CD14-positive monocyte (primary cell): ENCODE measurements at regions not wholly inside any gene's neighbourhood (a gene's known extent, or its start where the extent isn't known, plus 50 kb on each side); places are given as distances from the start of the nearest gene placed in this dataset.

ENCODE experiments used
- DNase-seq, 3 donors: peaks; one replicate each; pipeline ENCODE4 v3.0.0-alpha.2; 2011 to 2022
- H2AFZ ChIP-seq: 2 replicates; pipeline ENCODE4 v1.6.0; 2012; ENCODE audit warnings: mild to moderate bottlenecking, low read depth, low read length, inconsistent platforms; ENCODE audit not compliant: insufficient read depth, poor library complexity, severe bottlenecking
- H3K27ac ChIP-seq, 2 donors: 1 replicate in 1 of 2; 2 replicates in 1 of 2; pipeline ENCODE4 v1.5.1; 2012 to 2013; ENCODE audit warnings: low read length in 2 of 2, control low read depth in 1 of 2, inconsistent platforms in 1 of 2, low read depth in 1 of 2, mild to moderate bottlenecking in 1 of 2
- H3K27me3 ChIP-seq, 2 donors: one replicate each; pipeline versions ENCODE4 v1.6.0 to v1.6.1; 2011 to 2013; ENCODE audit warnings: low read length in 2 of 2; ENCODE audit not compliant: control insufficient read depth in 2 of 2, insufficient read depth in 2 of 2
- H3K36me3 ChIP-seq, 2 donors: replicated peaks in 1 of 2; 1 replicate in 1 of 2; 2 replicates in 1 of 2; pipeline versions ENCODE4 v1.5.1 to v1.6.1; 2012 to 2013; ENCODE audit warnings: low read length in 2 of 2, control low read depth in 1 of 2, inconsistent platforms in 1 of 2, mild to moderate bottlenecking in 1 of 2; ENCODE audit not compliant: insufficient read depth in 2 of 2, control insufficient read depth in 1 of 2
- H3K4me1 ChIP-seq, 2 donors: 1 replicate in 1 of 2; 2 replicates in 1 of 2; pipeline versions ENCODE4 v1.5.1 to v1.6.1; 2012 to 2013; ENCODE audit warnings: low read length in 2 of 2, control low read depth in 1 of 2, inconsistent platforms in 1 of 2, mild to moderate bottlenecking in 1 of 2, moderate library complexity in 1 of 2; ENCODE audit not compliant: insufficient read depth in 2 of 2, control insufficient read depth in 1 of 2
- H3K4me2 ChIP-seq: replicated peaks from 2 replicates; pipeline ENCODE3; 2012; ENCODE audit warnings: low read length, moderate library complexity, mild to moderate bottlenecking; ENCODE audit not compliant: poor library complexity, severe bottlenecking; ENCODE audit errors: extremely low read depth
- H3K4me3 ChIP-seq, 3 experiments: fragments of 200-600 bp in 1 of 3; sonication (generic) in 1 of 3; replicated peaks in 1 of 3; 1 replicate in 2 of 3; 2 replicates in 1 of 3; pipeline ENCODE4 v1.5.1; 2011 to 2013; ENCODE audit warnings: low read length in 3 of 3, mild to moderate bottlenecking in 3 of 3, control low read depth in 2 of 3, low read depth in 2 of 3, inconsistent platforms in 1 of 3, moderate library complexity in 1 of 3
- H3K79me2 ChIP-seq: 2 replicates; pipeline ENCODE4 v1.6.0; 2012; ENCODE audit warnings: mild to moderate bottlenecking, control low read depth, inconsistent platforms, low read length, moderate library complexity; ENCODE audit not compliant: insufficient read depth
- H3K9ac ChIP-seq: 2 replicates; pipeline ENCODE4 v1.6.0; 2017; ENCODE audit warnings: low read length, mild to moderate bottlenecking; ENCODE audit not compliant: insufficient read depth, poor library complexity, severe bottlenecking
- H3K9me3 ChIP-seq, 2 donors: replicated peaks in 1 of 2; 1 replicate in 1 of 2; 2 replicates in 1 of 2; pipeline versions ENCODE4 v1.5.1 to v1.6.1; 2012 to 2013; ENCODE audit warnings: low read length in 2 of 2, control low read depth in 1 of 2; ENCODE audit not compliant: control insufficient read depth in 1 of 2, insufficient read depth in 1 of 2
- H4K20me1 ChIP-seq: 2 replicates; pipeline ENCODE4 v1.6.0; 2012; ENCODE audit warnings: mild to moderate bottlenecking, low read length, control low read depth, moderate library complexity; ENCODE audit not compliant: insufficient read depth
- H3K27ac Mint-ChIP-seq, 7 donors: one replicate each; pipeline ENCODE4 v1.8.0; 2020; ENCODE audit warnings: mild to moderate bottlenecking in 7 of 7, mixed read lengths in 7 of 7, moderate library complexity in 6 of 7, inconsistent platforms in 2 of 7
- H3K27me3 Mint-ChIP-seq, 3 donors: one replicate each; pipeline ENCODE4 v1.8.0; 2021 to 2022; ENCODE audit warnings: low read depth in 3 of 3, mild to moderate bottlenecking in 3 of 3, mixed read lengths in 3 of 3, moderate library complexity in 3 of 3, inconsistent platforms in 1 of 3
- H3K36me3 Mint-ChIP-seq, 2 donors: one replicate each; pipeline ENCODE4 v1.8.0; 2020; ENCODE audit warnings: mixed read lengths in 2 of 2, inconsistent platforms in 1 of 2, mild to moderate bottlenecking in 1 of 2
- H3K4me1 Mint-ChIP-seq: one replicate; pipeline ENCODE4 v1.8.0; 2020; ENCODE audit warnings: mild to moderate bottlenecking, mixed read lengths
- H3K4me3 Mint-ChIP-seq, 2 donors: one replicate each; pipeline ENCODE4 v1.8.0; 2020; ENCODE audit warnings: mild to moderate bottlenecking in 2 of 2, mixed read lengths in 2 of 2, moderate library complexity in 1 of 2
- H3K9me3 Mint-ChIP-seq, 7 donors: one replicate each; pipeline ENCODE4 v1.8.0; 2020 to 2022; ENCODE audit warnings: mixed read lengths in 7 of 7, mild to moderate bottlenecking in 6 of 7, moderate library complexity in 6 of 7, inconsistent platforms in 2 of 7
- CTCF ChIP-seq: fragments of 200-600 bp; IDR thresholded peaks from one replicate; pipeline ENCODE4 v1.8.0; 2022; ENCODE audit warnings: antibody characterized with exemption, mild to moderate bottlenecking
- WGBS: methylation state at CpG from one replicate; pipeline ENCODE4 v1.1.5; 2013; ENCODE audit warnings: missing lambda C conversion rate; ENCODE audit not compliant: insufficient coverage; 5-methylcytosine and 5-hydroxymethylcytosine counted together
- intact Hi-C, 2 donors: fragments of 100-400 bp; cut with micrococcal nuclease; formaldehyde crosslinking; loops; one replicate each; pipeline versions ENCODE4 v1.15.0 to v1.15.1; 2023

GRCh38 chr2:2520401-2520811 is 189.3 kb upstream of the MYT1L start:
- intact Hi-C loops = no loop called here
- no peaks in the 10 kb centered on the region for H3K9me3 ChIP-seq
- H3K9ac ChIP-seq = no peak overlapping the region
- Mint-ChIP-seq H3K4me3 (no peak overlapping the region), H3K4me1 (no peaks in the 10 kb centered on the region), H3K27ac (no peak overlapping the region), H3K36me3 (no peaks in the 10 kb centered on the region), H3K9me3 (peaks cover 0 to 3% (median 2%) of the 10 kb centered on the region in 7 donors), H3K27me3 (peaks cover 0 to 1% (median 1%) of the 10 kb centered on the region in 3 donors)
- H3K36me3 ChIP-seq = no peaks in the 10 kb centered on the region
- no peak for DNase-seq
- no peak for TF ChIP-seq CTCF
- no peak overlapping the region for H3K4me2 ChIP-seq
- H3K27ac ChIP-seq = no peak overlapping the region
- no peak overlapping the region for H2AFZ ChIP-seq
- H3K4me1 ChIP-seq = no peaks in the 10 kb centered on the region
- no peaks in the 10 kb centered on the region for H3K27me3 ChIP-seq
- no peaks in the 10 kb centered on the region for H4K20me1 ChIP-seq
- WGBS = 82% methylated on average over 10 of the region's 10 CpGs
- H3K4me3 ChIP-seq = no peak overlapping the region
- H3K79me2 ChIP-seq = no peaks in the 10 kb centered on the region

- Mint-ChIP-seq H3K4me3 (no peak overlapping the region), H3K27me3 (peaks cover 0 to 1% (median 1%) of the 10 kb centered on the region in 3 donors), H3K27ac (no peak overlapping the region), H3K36me3 (no peaks in the 10 kb centered on the region), H3K9me3 (peaks cover 0 to 3% (median 2%) of the 10 kb centered on the region in 7 donors), H3K4me1 (no peaks in the 10 kb centered on the region)
- DNase-seq = no peak
- H3K27me3 ChIP-seq = no peaks in the 10 kb centered on the region
- no peaks in the 10 kb centered on the region for H3K79me2 ChIP-seq
- TF ChIP-seq CTCF = no peak
- H3K36me3 ChIP-seq = no peaks in the 10 kb centered on the region
- no peak overlapping the region for H3K9ac ChIP-seq
- intact Hi-C loops = no loop called here
- no peak overlapping the region for H2AFZ ChIP-seq
- H3K9me3 ChIP-seq = no peaks in the 10 kb centered on the region
- no peak overlapping the region for H3K27ac ChIP-seq
- no peak overlapping the region for H3K4me3 ChIP-seq
- H4K20me1 ChIP-seq = no peaks in the 10 kb centered on the region
- no peaks in the 10 kb centered on the region for H3K4me1 ChIP-seq
- 100% methylated on average over 1 of the region's 1 CpG for WGBS
- H3K4me2 ChIP-seq = no peak overlapping the region
These were observed 188.3 kb upstream of the MYT1L start for GRCh38 chr2:2519381-2519780.
